ENCODE measurements at regions not wholly inside any gene's neighbourhood (a gene's known extent, or its start where the extent isn't known, plus 50 kb on each side); places are given as distances from the start of the nearest gene placed in this dataset.

GRCh38 chr13:64020126-64020525, 2604.5 kb upstream of the PCDH20 start:
- no peak for TF ChIP-seq CTCF (conservative IDR thresholded peaks at IDR 0.05)
- no peak overlapping the region for H3K27ac ChIP-seq

GRCh38 chr13:64007339-64007738, 2591.7 kb upstream of the PCDH20 start:
- TF ChIP-seq CTCF (conservative IDR thresholded peaks at IDR 0.05): no peak
- no peak overlapping the region for H3K27ac ChIP-seq

GRCh38 chr13:64000321-64000720, 2584.7 kb upstream of the PCDH20 start:
- H3K27ac ChIP-seq: no peak overlapping the region
- TF ChIP-seq CTCF (conservative IDR thresholded peaks at IDR 0.05): no peak

GRCh38 chr13:63999614-64000305, 2584.1 kb upstream of the PCDH20 start:
- H3K27ac ChIP-seq: no peak overlapping the region
- TF ChIP-seq CTCF (conservative IDR thresholded peaks at IDR 0.05): no peak

GRCh38 chr13:63983366-63983765, 2567.7 kb upstream of the PCDH20 start:
- no peak overlapping the region for H3K27ac ChIP-seq
- TF ChIP-seq CTCF (conservative IDR thresholded peaks at IDR 0.05): no peak

- no peak overlapping the region for H3K27ac ChIP-seq
- no peak for TF ChIP-seq CTCF (conservative IDR thresholded peaks at IDR 0.05)
Measured at GRCh38 chr13:63979951-63980350, 2564.3 kb upstream of the PCDH20 start.

- TF ChIP-seq CTCF (conservative IDR thresholded peaks at IDR 0.05): no peak
Measured at GRCh38 chr13:63972328-63972727, 2556.7 kb upstream of the PCDH20 start.

More at GRCh38 chr13:63972328-63972727, 2556.7 kb upstream of the PCDH20 start:
- no peak overlapping the region for H3K27ac ChIP-seq
